Amniotic epithelial cell (primary cell): ENCODE measurements at regions not wholly inside any gene's neighbourhood (a gene's known extent, or its start where the extent isn't known, plus 50 kb on each side); places are given as distances from the start of the nearest gene placed in this dataset.

Source experiments
- DNase-seq: peaks from one replicate; pipeline ENCODE4 v3.0.0-alpha.2; 2010; ENCODE audit warnings: low read depth

DNA sequence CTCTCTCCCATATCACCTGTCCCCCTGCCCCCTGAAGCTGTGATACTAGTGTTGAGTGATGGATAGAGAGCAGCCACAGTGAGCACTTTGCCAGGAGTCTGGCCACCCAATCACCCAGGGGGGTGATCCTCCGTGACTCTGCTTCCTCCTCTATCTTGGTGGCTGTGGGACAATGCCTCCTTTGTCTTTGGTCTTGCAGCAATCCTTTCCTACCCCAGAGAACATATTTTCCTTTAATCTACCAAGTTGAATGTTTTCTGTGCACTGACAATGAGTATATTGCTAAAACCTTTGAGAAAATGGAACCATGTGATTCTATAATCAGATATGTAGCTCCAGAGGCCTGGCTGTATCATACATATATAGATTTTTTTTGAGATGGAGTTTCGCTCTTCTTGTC, 58.1 kb upstream of the HEPHL1 start:
- no peak for DNase-seq

DNA sequence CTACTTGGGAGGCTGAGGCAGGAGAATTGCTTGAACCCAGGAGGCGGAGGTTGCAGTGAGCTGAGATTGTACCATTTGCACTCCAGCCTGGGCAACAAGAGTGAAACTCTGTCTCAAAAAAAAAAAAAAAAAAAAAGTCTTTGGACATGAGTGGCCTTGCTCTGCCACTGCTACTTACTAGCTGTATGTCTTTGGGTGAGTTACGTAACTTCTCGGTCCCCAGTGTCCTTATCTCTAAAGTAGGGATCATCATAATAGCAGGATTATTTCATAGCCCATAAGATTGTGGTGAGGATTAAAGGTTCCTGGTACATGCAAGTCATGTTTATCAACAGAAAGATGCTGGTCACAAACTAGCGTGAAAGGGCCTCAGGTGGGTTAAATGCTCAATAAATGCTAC, 53.9 kb upstream of the HEPHL1 start:
- DNase-seq: peak; percentile 39

DNA sequence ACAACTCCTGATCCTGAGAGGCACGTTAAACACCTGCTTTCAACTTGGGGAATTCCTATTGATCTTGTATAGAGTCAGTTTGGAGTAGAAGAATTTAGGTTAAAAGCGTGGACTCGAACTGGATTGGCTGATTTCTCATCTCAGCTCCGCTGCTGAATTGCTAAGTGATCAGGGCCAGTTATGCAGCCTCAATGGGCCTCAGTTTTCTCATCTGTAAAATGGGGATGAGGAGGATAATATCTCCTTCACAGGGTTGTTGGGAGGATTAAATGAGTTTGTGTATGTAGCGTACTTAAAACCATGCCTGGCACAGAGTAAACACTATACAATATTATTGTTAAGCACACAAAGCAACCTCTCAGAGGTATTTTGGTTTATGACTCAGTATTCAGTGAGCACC, 53.2 kb upstream of the HEPHL1 start:
- no peak for DNase-seq

DNA sequence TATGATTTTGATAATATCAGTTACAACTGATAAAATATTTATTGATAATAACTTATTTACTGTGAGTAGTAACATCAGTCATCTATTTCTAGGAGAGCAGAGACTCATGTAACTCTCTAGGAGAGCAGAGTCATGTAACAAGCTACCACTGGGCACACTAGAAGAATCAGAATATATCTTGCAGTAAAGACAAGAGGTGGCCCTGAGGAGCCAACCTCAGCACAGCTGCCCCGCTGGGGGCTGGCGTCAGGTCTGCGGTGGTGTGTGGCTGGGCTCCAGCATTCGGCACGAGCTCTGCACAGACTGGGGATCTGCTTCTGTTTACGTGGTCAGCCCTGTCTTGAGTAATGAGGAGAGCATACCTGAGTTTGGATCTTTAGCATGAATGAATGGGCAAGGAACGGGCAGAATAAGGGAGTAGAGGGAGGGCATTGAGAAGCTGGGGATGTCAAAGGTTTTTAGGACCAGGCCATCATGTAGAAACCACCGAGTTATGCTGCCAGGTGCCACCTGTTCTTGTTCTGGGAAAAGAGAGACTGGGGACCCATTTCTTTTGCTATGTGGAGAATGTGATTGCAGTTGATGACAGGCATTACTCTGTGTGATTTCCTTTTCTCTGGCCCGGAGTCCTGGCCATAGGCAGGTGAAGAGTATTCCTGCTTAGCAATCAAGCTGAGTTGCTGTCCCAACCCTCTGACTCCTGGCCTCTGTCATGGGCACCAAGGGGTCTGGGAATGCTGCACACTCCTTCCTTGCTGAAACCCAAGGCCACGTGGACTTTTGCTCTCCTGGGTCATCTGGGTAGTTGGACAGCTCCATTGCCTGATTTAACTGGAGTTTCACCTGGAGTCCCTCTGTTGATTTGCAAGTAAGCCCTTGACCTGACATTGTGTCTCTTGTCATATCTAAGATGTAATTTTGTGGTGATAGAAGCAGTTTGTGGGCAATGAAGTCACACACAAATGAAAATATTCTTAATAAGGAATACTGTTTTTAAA, 50.9 kb upstream of the HEPHL1 start:
- DNase-seq: no peak
